Astrocyte (in vitro differentiated cells and primary cell): ENCODE measurements at regions not wholly inside any gene's neighbourhood (a gene's known extent, or its start where the extent isn't known, plus 50 kb on each side); places are given as distances from the start of the nearest gene placed in this dataset.
"Not testable (repeated sequence)": the region's sequence is repeated elsewhere in the genome, so short reads cannot be mapped to it uniquely, and the experiment has no call there.

ENCODE experiments used
- EZH2 ChIP-seq: IDR thresholded peaks from 2 replicates; pipeline ENCODE4 v1.6.1; 2012; ENCODE audit warnings: mild to moderate bottlenecking, low read length, inconsistent platforms; ENCODE audit not compliant: insufficient read depth
- TF ChIP-seq, protein P1 (sequence below): IDR thresholded peaks from 2 replicates; pipeline ENCODE4 v1.5.1; 2011; ENCODE audit warnings: low read depth, mild to moderate bottlenecking, inconsistent platforms, low read length, moderate library complexity; ENCODE audit not compliant: insufficient read depth

DNA sequence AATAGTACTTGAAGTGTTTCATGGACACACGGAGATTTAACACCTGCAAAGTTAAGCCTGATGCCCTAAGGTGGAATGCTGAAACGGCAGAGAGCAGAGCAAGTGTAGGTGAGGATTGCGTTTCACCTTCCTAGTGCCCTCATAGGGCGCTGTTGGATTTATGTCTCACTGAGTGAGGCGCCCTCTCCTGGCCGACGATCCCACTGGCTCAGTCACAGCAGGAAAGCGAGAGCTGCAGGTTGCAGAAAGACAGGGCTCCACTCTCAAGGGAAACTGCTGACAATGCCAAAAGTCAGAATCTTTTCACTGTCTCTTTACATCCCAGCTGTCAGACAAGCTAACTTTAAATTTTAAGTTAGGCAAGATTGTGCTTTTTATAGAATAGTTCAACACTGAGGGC lies 127.6 kb downstream of the POTEC start:
- not testable (repeated sequence) for TF ChIP-seq EZH2
- TF ChIP-seq, protein P1, sequence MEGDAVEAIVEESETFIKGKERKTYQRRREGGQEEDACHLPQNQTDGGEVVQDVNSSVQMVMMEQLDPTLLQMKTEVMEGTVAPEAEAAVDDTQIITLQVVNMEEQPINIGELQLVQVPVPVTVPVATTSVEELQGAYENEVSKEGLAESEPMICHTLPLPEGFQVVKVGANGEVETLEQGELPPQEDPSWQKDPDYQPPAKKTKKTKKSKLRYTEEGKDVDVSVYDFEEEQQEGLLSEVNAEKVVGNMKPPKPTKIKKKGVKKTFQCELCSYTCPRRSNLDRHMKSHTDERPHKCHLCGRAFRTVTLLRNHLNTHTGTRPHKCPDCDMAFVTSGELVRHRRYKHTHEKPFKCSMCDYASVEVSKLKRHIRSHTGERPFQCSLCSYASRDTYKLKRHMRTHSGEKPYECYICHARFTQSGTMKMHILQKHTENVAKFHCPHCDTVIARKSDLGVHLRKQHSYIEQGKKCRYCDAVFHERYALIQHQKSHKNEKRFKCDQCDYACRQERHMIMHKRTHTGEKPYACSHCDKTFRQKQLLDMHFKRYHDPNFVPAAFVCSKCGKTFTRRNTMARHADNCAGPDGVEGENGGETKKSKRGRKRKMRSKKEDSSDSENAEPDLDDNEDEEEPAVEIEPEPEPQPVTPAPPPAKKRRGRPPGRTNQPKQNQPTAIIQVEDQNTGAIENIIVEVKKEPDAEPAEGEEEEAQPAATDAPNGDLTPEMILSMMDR: not testable (repeated sequence)
